HG03575 (cell line): ENCODE measurements at regions not wholly inside any gene's neighbourhood (a gene's known extent, or its start where the extent isn't known, plus 50 kb on each side); places are given as distances from the start of the nearest gene placed in this dataset.

Experiments
- ATAC-seq: cut with Tn5 transposase; IDR thresholded peaks from one replicate; pipeline ENCODE4 v1.9.1; 2021; ENCODE audit not compliant: unreplicated experiment, insufficient number of reproducible peaks, low FRiP score; ENCODE audit errors: extremely low read depth

GRCh38 chr5:99320436-99320835, 391.6 kb upstream of the CHD1 start:
- ATAC-seq = no peak

DNA sequence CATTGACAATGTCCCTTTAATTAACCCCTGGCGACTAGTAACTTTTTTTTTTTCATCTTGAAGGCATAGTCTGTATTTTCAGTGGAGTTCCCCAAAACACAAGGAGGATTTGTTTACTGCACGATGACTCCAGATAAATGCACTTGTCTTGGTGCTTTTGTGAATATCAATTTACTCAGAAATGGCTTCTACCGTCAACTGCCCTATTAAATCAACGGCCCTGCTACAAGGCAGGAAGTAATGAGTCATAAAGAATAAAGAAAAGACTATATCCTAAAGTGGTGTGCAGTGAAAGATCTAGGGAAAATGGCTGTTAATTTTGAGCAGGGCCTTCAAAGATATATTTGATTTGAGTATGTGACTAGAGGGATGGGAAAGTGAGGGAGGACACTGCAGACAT, 388.3 kb upstream of the CHD1 start:
- no peak for ATAC-seq

DNA sequence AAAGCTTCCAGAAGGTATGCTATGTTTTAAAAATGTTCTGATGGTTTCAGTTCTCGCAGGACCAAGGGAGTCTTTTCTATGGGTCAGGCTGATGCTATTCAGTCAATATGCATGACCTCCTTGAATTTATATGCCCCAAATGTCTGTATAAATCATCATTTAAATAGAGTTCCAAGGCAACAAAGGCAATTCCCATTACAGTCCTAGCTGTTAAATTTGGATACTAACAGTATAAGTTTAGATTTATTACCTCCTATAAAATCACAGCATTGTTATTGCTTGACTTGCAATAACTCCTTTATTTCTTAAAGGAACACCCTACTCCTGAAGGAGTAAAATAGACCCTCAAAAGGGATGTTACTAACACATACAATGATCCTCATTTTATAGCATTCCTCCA, 387.7 kb upstream of the CHD1 start:
- no peak for ATAC-seq

DNA sequence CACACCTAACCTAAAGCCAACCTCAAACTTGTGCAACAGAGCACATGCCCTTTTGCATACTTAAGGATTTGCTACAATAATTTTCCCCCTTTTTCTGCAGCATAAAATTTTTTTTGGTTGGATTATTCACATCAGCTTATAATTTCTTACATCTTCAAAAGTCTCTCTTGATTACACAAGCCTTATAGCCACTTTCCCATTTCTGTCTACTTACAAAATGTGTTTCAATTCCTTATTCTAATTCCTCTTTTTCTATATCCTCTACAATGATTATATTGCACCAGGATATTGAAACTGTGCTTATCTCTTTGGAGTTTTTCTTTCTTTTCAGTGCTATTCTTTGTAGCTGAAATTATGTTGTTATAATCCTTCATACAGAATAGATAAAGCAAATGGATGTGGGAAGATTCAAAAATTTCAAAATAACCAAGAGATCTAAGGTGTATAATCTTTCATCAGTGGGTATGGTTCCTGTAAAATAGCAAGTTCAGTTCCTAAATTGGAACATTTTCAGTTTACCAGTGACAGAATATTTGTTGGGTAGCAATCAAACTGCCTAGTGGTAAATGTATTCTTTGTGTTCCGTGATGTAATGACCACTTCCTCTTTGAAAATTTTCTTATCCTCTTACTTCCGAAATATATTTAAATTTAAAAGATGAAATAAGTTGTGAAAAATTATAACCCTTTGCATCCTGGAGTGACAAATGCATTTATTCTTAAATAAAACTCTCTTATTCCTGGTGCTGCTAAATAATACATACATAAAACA, 386.8 kb upstream of the CHD1 start:
- no peak for ATAC-seq

DNA sequence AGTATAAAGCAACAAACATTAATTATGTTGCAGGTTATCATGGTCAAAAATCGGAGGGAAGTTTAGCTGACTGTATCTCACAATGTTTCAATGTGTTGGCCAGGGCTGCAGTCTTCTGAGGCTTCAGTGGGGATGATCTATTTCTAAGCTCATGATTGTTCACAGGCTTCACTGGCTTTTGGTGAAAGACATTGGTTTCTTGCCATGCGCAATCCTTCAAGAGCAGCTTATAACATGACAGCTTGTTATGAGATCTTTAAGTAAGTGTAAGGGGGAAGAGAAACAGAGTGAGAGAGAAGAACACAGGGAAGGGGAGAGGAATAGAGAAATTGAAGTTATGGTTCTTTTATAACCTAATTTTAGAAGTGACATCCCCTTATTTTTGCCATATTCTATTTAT, 385.9 kb upstream of the CHD1 start:
- ATAC-seq = no peak

DNA sequence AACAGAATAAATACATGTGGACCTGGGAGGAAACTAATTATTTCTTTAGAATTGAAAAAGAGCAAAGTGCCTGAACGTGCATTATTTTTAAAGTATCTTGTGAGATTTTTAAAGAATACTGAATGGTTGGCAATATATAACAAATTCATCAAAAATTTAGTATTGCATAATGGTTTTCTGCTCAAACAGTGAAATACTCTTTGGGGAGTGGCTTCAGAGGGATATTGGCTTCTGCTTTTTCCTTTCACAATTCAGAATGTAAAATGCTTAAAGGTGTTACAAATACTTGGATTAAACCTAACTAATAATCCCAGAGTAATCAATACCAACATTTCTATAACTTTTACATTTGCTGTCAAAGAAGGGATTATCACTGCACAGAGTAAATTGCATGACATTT, 379.3 kb upstream of the CHD1 start:
- no peak for ATAC-seq

- ATAC-seq = no peak
Observed at GRCh38 chr5:99305045-99305580, 376.3 kb upstream of the CHD1 start.

- no peak for ATAC-seq
Observed at GRCh38 chr5:99285606-99286005, 356.8 kb upstream of the CHD1 start.

DNA sequence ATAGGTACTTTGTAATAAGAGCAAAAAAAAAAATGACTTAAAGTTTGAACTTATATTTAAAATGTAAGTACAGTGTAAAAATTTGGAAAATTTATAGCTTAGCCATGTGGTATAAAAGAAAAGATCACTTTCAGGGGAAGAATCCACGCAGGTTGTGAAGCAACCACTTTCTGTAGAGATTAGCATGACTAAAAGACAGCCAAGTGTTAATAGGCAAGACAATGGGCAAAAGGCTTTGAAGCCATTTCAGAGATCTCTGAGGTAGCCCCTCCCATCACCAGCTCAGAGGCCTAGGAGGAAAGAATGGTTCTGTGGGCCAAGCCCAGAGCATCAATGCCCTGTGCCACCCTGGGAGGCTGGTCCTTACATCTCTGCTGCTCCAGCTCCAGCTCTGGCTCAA, 346.3 kb upstream of the CHD1 start:
- no peak for ATAC-seq

- no peak for ATAC-seq
Observed at GRCh38 chr5:99272576-99272975, 343.8 kb upstream of the CHD1 start.

DNA sequence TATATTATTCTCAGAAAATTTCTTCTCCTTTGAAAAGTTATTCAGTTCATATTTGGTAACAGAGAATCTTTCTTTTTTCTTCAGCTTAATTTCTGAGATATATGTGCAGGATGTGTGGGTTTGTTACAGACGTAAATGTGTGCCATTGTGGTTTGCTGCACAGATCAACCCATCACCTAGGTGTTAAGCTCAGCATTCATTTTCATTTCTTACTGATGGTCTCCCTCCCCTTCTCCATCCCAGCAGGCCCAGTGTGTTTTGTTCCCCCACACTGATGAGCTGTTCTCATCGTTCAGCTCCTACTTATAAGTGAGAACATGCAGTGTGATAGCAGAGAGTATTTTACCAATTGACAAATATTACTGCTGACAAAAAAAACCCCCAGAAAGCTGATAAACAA, 330.0 kb upstream of the CHD1 start:
- ATAC-seq = no peak

GRCh38 chr5:99248066-99248465, 319.3 kb upstream of the CHD1 start:
- no peak for ATAC-seq

GRCh38 chr5:99247346-99247745, 318.5 kb upstream of the CHD1 start:
- ATAC-seq = no peak

DNA sequence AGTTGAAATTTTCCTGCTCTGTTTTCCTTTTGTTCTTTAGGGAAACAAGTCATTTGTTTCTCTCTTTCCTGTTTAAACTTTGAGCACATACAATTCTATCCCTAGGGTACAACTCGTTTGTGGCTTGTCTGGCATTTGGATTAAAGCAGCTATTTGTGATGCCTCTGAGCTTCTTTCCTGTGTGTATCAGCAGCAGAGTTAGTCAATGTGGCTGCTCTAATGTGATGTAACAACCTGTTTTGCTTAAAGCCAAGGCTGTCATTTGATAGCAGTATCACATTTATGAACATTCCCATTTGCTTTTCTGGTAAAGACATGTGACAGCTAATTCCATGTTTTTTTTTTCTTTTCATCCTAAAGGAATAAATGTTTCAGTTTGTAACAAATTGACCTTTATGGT, 314.3 kb upstream of the CHD1 start:
- ATAC-seq = no peak

DNA sequence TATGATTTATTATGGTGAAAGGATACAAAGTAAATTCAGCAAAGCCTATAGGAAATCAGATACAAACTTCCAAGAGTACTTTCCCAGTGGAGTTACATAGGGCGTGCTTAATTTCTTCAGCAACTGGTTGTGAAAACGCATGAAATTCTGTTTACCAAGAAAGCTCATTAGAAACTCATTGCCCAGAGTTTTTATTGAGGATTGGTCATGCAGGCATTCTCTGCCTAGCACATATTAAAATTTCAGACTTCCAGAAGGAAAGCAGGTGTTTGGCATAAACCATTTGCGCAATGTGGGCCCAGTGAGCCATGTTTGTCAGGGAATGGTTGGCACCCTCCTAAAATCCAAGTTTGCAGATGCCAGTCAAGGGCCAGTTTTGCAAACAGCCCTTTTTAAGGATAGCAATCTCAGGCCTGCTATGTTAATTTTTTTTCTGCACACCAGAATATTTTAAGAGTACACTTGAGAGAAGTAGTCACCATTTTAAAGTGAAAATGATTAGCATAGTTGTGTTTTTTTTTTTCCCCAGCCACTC, 311.1 kb upstream of the CHD1 start:
- ATAC-seq = no peak

DNA sequence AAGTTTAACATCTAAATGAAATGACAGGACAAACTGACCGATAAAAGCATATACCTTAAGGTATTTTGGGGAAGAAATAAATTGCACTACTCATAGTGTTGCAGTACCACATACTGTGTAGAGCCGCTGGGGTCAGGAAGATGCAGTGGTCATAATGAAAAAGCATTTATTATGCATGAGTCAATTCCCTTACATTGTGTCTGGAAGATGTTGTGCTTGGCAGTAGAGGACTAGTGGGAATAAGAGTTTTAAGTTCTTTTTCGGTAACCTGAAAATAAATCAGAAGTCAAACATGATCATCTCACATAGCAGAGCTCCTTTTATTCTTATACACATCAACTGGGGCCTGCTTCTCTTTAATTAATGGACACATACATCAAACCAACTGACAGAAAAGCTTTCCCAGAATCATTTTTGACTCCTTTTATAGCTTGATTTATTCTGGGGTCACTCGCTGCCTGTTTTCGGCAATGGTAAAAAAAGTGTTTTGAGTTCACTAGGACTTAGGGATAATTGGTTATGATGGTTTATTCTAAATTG, 262.5 kb upstream of the CHD1 start:
- ATAC-seq = no peak

DNA sequence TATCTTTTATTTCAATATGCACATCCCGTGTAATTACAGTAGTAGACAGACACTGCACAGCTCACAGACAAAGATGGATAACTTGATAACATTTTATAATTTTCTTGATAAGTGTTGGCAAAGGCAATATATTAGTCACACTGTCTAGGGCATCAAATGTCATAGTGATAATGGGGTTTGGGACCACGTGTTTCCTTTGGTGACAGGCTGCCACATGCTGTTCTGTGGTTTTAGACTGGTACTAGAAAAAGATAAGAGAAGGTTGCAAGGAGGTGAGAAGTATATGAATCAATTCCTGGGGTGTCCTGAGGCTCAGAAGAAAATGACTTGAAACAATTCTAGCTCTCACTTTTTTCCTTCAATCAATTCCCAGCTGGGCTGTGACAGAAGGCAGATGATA, 258.8 kb upstream of the CHD1 start:
- no peak for ATAC-seq

GRCh38 chr5:99179206-99179605, 250.4 kb upstream of the CHD1 start:
- no peak for ATAC-seq

- no peak for ATAC-seq
Observed at GRCh38 chr5:99177796-99178195, 249.0 kb upstream of the CHD1 start.

GRCh38 chr5:99176186-99176585, 247.4 kb upstream of the CHD1 start:
- ATAC-seq = no peak

DNA sequence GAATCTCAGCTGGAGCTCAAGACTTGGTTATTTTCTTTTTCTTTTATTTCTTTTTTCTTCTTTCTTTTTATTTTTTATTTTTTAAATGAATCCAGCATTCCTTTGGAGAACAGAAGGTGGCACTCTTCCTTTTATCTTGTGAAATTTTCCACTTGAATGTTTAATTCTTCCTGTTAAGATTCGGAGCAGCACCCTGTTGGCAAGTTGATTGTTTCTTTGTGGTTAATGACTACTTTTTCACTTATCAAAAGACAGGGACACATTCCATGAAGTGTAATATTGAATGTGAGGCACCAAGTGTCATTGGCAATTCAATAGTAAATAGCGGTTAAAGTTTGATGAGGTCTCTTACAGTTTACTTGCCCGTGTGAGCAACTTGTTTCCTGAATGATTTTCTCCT, 240.5 kb upstream of the CHD1 start:
- no peak for ATAC-seq
